GM23338 (cell line): ENCODE measurements at regions not wholly inside any gene's neighbourhood (a gene's known extent, or its start where the extent isn't known, plus 50 kb on each side); places are given as distances from the start of the nearest gene placed in this dataset.

ENCODE experiments used
- ATAC-seq: fragments of 200-7000 bp; cut with Tn5 transposase; 3 replicates; pipeline ENCODE4 v1.9.1; 2020
- DNase-seq: peaks from one replicate; pipeline ENCODE4 v3.0.0-alpha.2; 2015; ENCODE audit warnings: low spot score
- H2AFZ ChIP-seq: fragments of 200-600 bp; sonication (generic); 2 replicates; pipeline ENCODE4 v1.8.0; 2016; ENCODE audit warnings: antibody characterized with exemption, mild to moderate bottlenecking, moderate library complexity
- H3F3A ChIP-seq: fragments of 200-600 bp; sonication (generic); replicated peaks from 2 replicates; pipeline ENCODE4 v1.8.0; 2017; ENCODE audit warnings: antibody characterized with exemption, mixed run types, low read depth
- H3K27ac ChIP-seq: fragments of 200-600 bp; sonication (generic); 2 replicates; pipeline ENCODE4 v1.6.1; 2016; ENCODE audit warnings: low read depth
- H3K27me3 ChIP-seq: fragments of 200-600 bp; sonication (generic); 2 replicates; pipeline ENCODE4 v1.8.0; 2016; ENCODE audit warnings: mild to moderate bottlenecking, mixed run types, moderate library complexity; ENCODE audit not compliant: insufficient read depth
- H3K36me3 ChIP-seq: fragments of 200-600 bp; sonication (generic); 2 replicates; pipeline ENCODE4 v1.8.0; 2016; ENCODE audit warnings: mild to moderate bottlenecking; ENCODE audit not compliant: insufficient read depth
- H3K4me1 ChIP-seq: fragments of 200-600 bp; sonication (generic); 2 replicates; pipeline ENCODE4 v1.8.0; 2016; ENCODE audit warnings: mild to moderate bottlenecking, moderate library complexity; ENCODE audit not compliant: insufficient read depth
- H3K4me2 ChIP-seq: fragments of 200-600 bp; sonication (generic); 2 replicates; pipeline ENCODE4 v1.7.1; 2017; ENCODE audit warnings: mixed run types
- H3K4me3 ChIP-seq: fragments of 200-600 bp; sonication (generic); 2 replicates; pipeline ENCODE4 v1.6.1; 2016; ENCODE audit warnings: mixed run types
- H3K79me2 ChIP-seq: fragments of 200-600 bp; sonication (generic); replicated peaks from 2 replicates; pipeline ENCODE4 v1.8.0; 2017; ENCODE audit warnings: mild to moderate bottlenecking; ENCODE audit not compliant: insufficient read depth
- H3K9me2 ChIP-seq: fragments of 200-600 bp; sonication (generic); 2 replicates; pipeline ENCODE4 v1.8.0; 2017; ENCODE audit not compliant: insufficient read depth
- H4K20me1 ChIP-seq: fragments of 200-600 bp; sonication (generic); replicated peaks from 2 replicates; pipeline ENCODE4 v1.8.0; 2017; ENCODE audit warnings: mild to moderate bottlenecking; ENCODE audit not compliant: insufficient read depth
- H3K27ac Mint-ChIP-seq: 2 replicates; pipeline ENCODE4 v1.8.0; 2020; ENCODE audit warnings: inconsistent platforms, mild to moderate bottlenecking, moderate library complexity, mixed read lengths
- H3K27me3 Mint-ChIP-seq: 3 replicates; pipeline ENCODE4 v1.8.0; 2022; ENCODE audit warnings: low read depth, mild to moderate bottlenecking, moderate library complexity, mixed read lengths, inconsistent platforms; ENCODE audit not compliant: insufficient read depth, poor library complexity
- H3K36me3 Mint-ChIP-seq: 3 replicates; pipeline ENCODE4 v1.8.0; 2021; ENCODE audit warnings: low read depth, mild to moderate bottlenecking, inconsistent platforms, moderate library complexity, mixed read lengths
- H3K4me1 Mint-ChIP-seq: 3 replicates; pipeline ENCODE4 v1.8.0; 2020; ENCODE audit warnings: mild to moderate bottlenecking, inconsistent platforms, mixed read lengths
- H3K4me3 Mint-ChIP-seq: 3 replicates; pipeline ENCODE4 v1.8.0; 2021; ENCODE audit warnings: moderate library complexity, mild to moderate bottlenecking, inconsistent platforms, mixed read lengths
- H3K9me3 Mint-ChIP-seq: 3 replicates; pipeline ENCODE4 v1.8.0; 2020; ENCODE audit warnings: moderate library complexity, mild to moderate bottlenecking, inconsistent platforms, mixed read lengths
- CREB1 ChIP-seq: fragments of 250-450 bp; sonication (Bioruptor Pico); IDR thresholded peaks from 2 replicates; pipeline ENCODE4 v1.5.0; 2020; ENCODE audit warnings: low read depth, mild to moderate bottlenecking, moderate library complexity
- EZH2 ChIP-seq: fragments of 200-600 bp; sonication (generic); IDR thresholded peaks from one replicate; pipeline ENCODE4 v1.8.0; 2017; ENCODE audit warnings: antibody characterized with exemption, mild to moderate bottlenecking, low read depth; ENCODE audit not compliant: unreplicated experiment
- EZH2phosphoT487 ChIP-seq: fragments of 200-600 bp; sonication (generic); IDR thresholded peaks from one replicate; pipeline ENCODE4 v1.8.1; 2018; ENCODE audit warnings: antibody characterized with exemption; ENCODE audit not compliant: unreplicated experiment
- JUNB ChIP-seq: IDR thresholded peaks from one replicate; pipeline ENCODE4 v1.6.1; 2016; ENCODE audit warnings: antibody characterized with exemption; ENCODE audit not compliant: unreplicated experiment
- NANOG ChIP-seq: IDR thresholded peaks from 2 replicates; pipeline ENCODE4 v1.6.1; 2016; ENCODE audit warnings: antibody characterized with exemption, borderline replicate concordance
- POLR2AphosphoS5 ChIP-seq: IDR thresholded peaks from 2 replicates; pipeline ENCODE4 v1.6.1; 2016; ENCODE audit warnings: antibody characterized with exemption, low read depth
- STAT1 ChIP-seq: IDR thresholded peaks from one replicate; pipeline ENCODE4 v1.6.1; 2016; ENCODE audit warnings: antibody characterized with exemption; ENCODE audit not compliant: unreplicated experiment
- ZNF114 ChIP-seq: fragments of 250-450 bp; sonication (Bioruptor Pico); IDR thresholded peaks from 2 replicates; pipeline ENCODE4 v1.5.0; 2020; ENCODE audit warnings: mild to moderate bottlenecking, moderate library complexity
- ZNF331 ChIP-seq: fragments of 250-450 bp; sonication (Bioruptor Pico); IDR thresholded peaks from 2 replicates; pipeline ENCODE4 v1.5.0; 2020; ENCODE audit warnings: low read depth, mild to moderate bottlenecking, moderate library complexity
- TF ChIP-seq, protein P1 (sequence below): IDR thresholded peaks from one replicate; pipeline ENCODE4 v1.6.1; 2018; ENCODE audit warnings: antibody characterized with exemption; ENCODE audit not compliant: unreplicated experiment
- TF ChIP-seq, protein P2 (sequence below), 2 experiments: fragments of 200-600 bp in 1 of 2; sonication (generic) in 1 of 2; conservative IDR thresholded peaks; 2 replicates each; pipeline versions ENCODE4 v1.5.1 to v1.6.1; 2016 to 2017; ENCODE audit warnings: antibody characterized with exemption in 2 of 2, low read depth in 2 of 2, mild to moderate bottlenecking in 2 of 2, moderate library complexity in 1 of 2
- TF ChIP-seq, protein P3 (sequence below): fragments of 250-450 bp; sonication (Bioruptor Pico); IDR thresholded peaks from 2 replicates; pipeline ENCODE4 v1.5.0; 2020; ENCODE audit warnings: mild to moderate bottlenecking, moderate library complexity
- TF ChIP-seq, protein P4 (sequence below): IDR thresholded peaks from 2 replicates; pipeline ENCODE4 v1.6.1; 2016; ENCODE audit warnings: antibody characterized with exemption

DNA sequence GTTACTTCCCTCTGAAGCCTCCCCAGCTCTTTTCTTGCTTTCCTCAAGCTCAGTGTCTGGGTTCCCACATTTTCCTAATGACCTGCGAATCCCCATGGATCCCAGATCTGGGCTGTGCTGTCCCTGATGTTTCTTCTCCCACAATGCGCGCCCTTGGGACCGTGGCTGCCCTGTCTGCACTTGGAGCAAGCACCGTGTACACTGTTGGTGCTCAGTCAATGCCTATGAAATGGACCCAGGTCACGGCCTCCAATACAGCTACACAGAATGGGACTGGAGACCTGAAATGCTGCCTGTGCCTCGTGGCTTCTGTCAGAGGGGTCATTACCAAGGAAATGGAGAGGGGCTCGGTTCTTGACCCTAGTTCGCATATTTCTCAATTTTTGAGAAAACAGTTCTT is 160.1 kb upstream of the SOX1 start:
- H3K4me2 ChIP-seq, result no peak overlapping the region
- H3K27ac ChIP-seq, result no peak overlapping the region
- H2AFZ ChIP-seq, result no peak overlapping the region
- Mint-ChIP-seq H3K4me3 (no peak overlapping the region), H3K27me3 (peaks cover 15% of the 10 kb centered on the region), H3K36me3 (no peaks in the 10 kb centered on the region; the same call in 2 of the 3 replicates), H3K9me3 (no peaks in the 10 kb centered on the region; the same call in 1 of the 3 replicates), H3K27ac (no peak overlapping the region), H3K4me1 (no peaks in the 10 kb centered on the region; the same call in 2 of the 3 replicates)
- H3K36me3 ChIP-seq, result no peaks in the 10 kb centered on the region
- no peaks in the 10 kb centered on the region for H3K4me1 ChIP-seq
- no peaks in the 10 kb centered on the region for H3K27me3 ChIP-seq
- no peaks in the 10 kb centered on the region for H4K20me1 ChIP-seq
- no peak overlapping the region for H3K4me3 ChIP-seq
- H3K9me2 ChIP-seq, result no peaks in the 10 kb centered on the region; the same call in 1 of the 2 replicates
- no peaks in the 10 kb centered on the region for H3F3A ChIP-seq
- DNase-seq (no peak), ATAC-seq (no peak)
- TF ChIP-seq, protein P1, sequence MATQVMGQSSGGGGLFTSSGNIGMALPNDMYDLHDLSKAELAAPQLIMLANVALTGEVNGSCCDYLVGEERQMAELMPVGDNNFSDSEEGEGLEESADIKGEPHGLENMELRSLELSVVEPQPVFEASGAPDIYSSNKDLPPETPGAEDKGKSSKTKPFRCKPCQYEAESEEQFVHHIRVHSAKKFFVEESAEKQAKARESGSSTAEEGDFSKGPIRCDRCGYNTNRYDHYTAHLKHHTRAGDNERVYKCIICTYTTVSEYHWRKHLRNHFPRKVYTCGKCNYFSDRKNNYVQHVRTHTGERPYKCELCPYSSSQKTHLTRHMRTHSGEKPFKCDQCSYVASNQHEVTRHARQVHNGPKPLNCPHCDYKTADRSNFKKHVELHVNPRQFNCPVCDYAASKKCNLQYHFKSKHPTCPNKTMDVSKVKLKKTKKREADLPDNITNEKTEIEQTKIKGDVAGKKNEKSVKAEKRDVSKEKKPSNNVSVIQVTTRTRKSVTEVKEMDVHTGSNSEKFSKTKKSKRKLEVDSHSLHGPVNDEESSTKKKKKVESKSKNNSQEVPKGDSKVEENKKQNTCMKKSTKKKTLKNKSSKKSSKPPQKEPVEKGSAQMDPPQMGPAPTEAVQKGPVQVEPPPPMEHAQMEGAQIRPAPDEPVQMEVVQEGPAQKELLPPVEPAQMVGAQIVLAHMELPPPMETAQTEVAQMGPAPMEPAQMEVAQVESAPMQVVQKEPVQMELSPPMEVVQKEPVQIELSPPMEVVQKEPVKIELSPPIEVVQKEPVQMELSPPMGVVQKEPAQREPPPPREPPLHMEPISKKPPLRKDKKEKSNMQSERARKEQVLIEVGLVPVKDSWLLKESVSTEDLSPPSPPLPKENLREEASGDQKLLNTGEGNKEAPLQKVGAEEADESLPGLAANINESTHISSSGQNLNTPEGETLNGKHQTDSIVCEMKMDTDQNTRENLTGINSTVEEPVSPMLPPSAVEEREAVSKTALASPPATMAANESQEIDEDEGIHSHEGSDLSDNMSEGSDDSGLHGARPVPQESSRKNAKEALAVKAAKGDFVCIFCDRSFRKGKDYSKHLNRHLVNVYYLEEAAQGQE, result no peak
- no peak for TF ChIP-seq ZNF114 (CRISPR knock-in tag)
- no peak for TF ChIP-seq STAT1
- TF ChIP-seq, protein P2, sequence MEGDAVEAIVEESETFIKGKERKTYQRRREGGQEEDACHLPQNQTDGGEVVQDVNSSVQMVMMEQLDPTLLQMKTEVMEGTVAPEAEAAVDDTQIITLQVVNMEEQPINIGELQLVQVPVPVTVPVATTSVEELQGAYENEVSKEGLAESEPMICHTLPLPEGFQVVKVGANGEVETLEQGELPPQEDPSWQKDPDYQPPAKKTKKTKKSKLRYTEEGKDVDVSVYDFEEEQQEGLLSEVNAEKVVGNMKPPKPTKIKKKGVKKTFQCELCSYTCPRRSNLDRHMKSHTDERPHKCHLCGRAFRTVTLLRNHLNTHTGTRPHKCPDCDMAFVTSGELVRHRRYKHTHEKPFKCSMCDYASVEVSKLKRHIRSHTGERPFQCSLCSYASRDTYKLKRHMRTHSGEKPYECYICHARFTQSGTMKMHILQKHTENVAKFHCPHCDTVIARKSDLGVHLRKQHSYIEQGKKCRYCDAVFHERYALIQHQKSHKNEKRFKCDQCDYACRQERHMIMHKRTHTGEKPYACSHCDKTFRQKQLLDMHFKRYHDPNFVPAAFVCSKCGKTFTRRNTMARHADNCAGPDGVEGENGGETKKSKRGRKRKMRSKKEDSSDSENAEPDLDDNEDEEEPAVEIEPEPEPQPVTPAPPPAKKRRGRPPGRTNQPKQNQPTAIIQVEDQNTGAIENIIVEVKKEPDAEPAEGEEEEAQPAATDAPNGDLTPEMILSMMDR (conservative IDR thresholded peaks at IDR 0.05; ENCODE audit: low read depth in 2 of 2), result no peak
- TF ChIP-seq, protein P3, sequence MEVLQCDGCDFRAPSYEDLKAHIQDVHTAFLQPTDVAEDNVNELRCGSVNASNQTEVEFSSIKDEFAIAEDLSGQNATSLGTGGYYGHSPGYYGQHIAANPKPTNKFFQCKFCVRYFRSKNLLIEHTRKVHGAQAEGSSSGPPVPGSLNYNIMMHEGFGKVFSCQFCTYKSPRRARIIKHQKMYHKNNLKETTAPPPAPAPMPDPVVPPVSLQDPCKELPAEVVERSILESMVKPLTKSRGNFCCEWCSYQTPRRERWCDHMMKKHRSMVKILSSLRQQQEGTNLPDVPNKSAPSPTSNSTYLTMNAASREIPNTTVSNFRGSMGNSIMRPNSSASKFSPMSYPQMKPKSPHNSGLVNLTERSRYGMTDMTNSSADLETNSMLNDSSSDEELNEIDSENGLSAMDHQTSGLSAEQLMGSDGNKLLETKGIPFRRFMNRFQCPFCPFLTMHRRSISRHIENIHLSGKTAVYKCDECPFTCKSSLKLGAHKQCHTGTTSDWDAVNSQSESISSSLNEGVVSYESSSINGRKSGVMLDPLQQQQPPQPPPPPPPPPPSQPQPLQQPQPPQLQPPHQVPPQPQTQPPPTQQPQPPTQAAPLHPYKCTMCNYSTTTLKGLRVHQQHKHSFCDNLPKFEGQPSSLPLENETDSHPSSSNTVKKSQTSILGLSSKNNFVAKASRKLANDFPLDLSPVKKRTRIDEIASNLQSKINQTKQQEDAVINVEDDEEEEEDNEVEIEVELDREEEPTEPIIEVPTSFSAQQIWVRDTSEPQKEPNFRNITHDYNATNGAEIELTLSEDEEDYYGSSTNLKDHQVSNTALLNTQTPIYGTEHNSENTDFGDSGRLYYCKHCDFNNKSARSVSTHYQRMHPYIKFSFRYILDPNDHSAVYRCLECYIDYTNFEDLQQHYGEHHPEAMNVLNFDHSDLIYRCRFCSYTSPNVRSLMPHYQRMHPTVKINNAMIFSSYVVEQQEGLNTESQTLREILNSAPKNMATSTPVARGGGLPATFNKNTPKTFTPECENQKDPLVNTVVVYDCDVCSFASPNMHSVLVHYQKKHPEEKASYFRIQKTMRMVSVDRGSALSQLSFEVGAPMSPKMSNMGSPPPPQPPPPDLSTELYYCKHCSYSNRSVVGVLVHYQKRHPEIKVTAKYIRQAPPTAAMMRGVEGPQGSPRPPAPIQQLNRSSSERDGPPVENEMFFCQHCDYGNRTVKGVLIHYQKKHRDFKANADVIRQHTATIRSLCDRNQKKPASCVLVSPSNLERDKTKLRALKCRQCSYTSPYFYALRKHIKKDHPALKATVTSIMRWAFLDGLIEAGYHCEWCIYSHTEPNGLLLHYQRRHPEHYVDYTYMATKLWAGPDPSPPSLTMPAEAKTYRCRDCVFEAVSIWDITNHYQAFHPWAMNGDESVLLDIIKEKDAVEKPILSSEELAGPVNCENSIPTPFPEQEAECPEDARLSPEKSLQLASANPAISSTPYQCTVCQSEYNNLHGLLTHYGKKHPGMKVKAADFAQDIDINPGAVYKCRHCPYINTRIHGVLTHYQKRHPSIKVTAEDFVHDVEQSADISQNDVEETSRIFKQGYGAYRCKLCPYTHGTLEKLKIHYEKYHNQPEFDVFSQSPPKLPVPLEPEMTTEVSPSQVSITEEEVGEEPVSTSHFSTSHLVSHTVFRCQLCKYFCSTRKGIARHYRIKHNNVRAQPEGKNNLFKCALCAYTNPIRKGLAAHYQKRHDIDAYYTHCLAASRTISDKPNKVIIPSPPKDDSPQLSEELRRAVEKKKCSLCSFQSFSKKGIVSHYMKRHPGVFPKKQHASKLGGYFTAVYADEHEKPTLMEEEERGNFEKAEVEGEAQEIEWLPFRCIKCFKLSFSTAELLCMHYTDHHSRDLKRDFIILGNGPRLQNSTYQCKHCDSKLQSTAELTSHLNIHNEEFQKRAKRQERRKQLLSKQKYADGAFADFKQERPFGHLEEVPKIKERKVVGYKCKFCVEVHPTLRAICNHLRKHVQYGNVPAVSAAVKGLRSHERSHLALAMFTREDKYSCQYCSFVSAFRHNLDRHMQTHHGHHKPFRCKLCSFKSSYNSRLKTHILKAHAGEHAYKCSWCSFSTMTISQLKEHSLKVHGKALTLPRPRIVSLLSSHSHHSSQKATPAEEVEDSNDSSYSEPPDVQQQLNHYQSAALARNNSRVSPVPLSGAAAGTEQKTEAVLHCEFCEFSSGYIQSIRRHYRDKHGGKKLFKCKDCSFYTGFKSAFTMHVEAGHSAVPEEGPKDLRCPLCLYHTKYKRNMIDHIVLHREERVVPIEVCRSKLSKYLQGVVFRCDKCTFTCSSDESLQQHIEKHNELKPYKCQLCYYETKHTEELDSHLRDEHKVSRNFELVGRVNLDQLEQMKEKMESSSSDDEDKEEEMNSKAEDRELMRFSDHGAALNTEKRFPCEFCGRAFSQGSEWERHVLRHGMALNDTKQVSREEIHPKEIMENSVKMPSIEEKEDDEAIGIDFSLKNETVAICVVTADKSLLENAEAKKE, result no peak
- no peak for TF ChIP-seq POLR2AphosphoS5
- no peak for TF ChIP-seq EZH2
- no peak for TF ChIP-seq EZH2phosphoT487
- no peak for TF ChIP-seq NANOG
- TF ChIP-seq, protein P4, sequence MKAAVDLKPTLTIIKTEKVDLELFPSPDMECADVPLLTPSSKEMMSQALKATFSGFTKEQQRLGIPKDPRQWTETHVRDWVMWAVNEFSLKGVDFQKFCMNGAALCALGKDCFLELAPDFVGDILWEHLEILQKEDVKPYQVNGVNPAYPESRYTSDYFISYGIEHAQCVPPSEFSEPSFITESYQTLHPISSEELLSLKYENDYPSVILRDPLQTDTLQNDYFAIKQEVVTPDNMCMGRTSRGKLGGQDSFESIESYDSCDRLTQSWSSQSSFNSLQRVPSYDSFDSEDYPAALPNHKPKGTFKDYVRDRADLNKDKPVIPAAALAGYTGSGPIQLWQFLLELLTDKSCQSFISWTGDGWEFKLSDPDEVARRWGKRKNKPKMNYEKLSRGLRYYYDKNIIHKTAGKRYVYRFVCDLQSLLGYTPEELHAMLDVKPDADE, result no peak
- TF ChIP-seq JUNB, result no peak
- no peak for TF ChIP-seq ZNF331 (CRISPR knock-in tag)
- no peak for TF ChIP-seq CREB1 (CRISPR knock-in tag)
- no peaks in the 10 kb centered on the region for H3K79me2 ChIP-seq
